ENCODE measurements at regions not wholly inside any gene's neighbourhood (a gene's known extent, or its start where the extent isn't known, plus 50 kb on each side); places are given as distances from the start of the nearest gene placed in this dataset.

DNA sequence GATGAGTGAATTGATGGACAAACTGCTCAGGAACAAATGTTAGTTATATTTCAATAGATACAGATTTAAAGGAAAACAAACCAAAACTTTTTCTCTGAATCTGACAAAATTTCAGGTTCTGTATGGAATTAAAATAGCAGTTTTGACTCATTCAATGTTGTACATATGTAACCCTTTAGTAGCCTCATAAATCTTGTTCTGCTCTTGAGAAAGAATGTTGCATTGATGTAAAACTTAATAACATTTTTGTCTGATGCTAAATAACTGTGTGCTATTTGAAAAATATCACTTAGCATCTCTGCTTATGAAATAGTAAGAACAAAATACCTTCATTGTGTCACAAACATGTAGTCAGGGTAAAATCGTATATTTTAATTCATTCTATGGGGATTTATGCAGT, 168.9 kb upstream of the NOVA1 start:
- Histone ChIP-seq H3K27me3 (ENCODE audit: insufficient read depth, low read length) (no peaks in the 10 kb centered on the region), H3K4me3 (ENCODE audit: low read depth, low read length) (no peak overlapping the region), H2AFZ (ENCODE audit: low read length, unreplicated experiment) (peak overlapping the region; percentile 53), H3K79me2 (ENCODE audit: control insufficient read depth, insufficient read depth, low read length, unreplicated experiment) (no peaks in the 10 kb centered on the region), H3K36me3 (ENCODE audit: insufficient read depth, low read length) (no peaks in the 10 kb centered on the region), H3K27ac (ENCODE audit: low read depth, low read length) (peak overlapping the region; percentile 89), H3K4me1 (ENCODE audit: control insufficient read depth, insufficient read depth, low read length, unreplicated experiment) (peaks cover 21% of the 10 kb centered on the region)

DNA sequence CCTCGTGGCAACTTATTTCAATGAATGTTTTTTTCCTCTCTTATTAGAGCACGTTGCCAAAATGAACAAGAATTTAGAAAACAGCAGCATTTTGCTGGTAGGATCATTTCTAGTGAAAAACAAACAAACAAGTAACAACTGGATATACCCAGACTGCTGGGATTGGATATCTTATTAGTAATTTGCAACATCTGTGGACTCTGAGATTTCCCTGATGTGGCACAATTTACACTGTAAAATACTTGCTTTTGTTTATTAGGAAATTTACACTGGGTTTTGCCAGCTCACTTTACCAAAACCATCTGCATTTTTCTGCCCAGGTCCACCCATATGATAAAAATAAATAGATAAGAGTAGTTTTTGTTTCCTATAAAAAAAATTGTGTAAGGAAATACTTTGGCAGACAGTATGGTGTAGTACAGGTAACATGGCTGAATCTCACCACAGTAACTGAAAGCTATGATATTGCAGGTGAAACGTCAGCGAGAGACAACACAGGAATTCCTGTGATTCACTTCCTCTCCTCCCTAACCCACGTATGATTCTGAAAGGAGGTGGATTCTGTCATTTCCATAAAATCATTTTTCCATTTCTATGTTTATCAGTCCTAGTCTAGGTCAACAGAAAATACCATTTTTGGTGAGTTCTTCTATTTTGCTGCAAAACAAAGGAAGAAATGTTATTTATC, 176.2 kb upstream of the NOVA1 start:
- Histone ChIP-seq H3K79me2 (ENCODE audit: control insufficient read depth, insufficient read depth, low read length, unreplicated experiment) (no peaks in the 10 kb centered on the region), H2AFZ (ENCODE audit: low read length, unreplicated experiment) (peak overlapping the region; percentile 79), H3K27ac (ENCODE audit: low read depth, low read length) (peak overlapping the region; percentile 95; the same call in 1 of the 2 replicates), H3K27me3 (ENCODE audit: insufficient read depth, low read length) (no peaks in the 10 kb centered on the region), H3K36me3 (ENCODE audit: insufficient read depth, low read length) (no peaks in the 10 kb centered on the region), H3K4me1 (ENCODE audit: control insufficient read depth, insufficient read depth, low read length, unreplicated experiment) (peaks cover 27% of the 10 kb centered on the region), H3K4me3 (ENCODE audit: low read depth, low read length) (peak overlapping the region; percentile 26; the same call in 1 of the 2 replicates)

DNA sequence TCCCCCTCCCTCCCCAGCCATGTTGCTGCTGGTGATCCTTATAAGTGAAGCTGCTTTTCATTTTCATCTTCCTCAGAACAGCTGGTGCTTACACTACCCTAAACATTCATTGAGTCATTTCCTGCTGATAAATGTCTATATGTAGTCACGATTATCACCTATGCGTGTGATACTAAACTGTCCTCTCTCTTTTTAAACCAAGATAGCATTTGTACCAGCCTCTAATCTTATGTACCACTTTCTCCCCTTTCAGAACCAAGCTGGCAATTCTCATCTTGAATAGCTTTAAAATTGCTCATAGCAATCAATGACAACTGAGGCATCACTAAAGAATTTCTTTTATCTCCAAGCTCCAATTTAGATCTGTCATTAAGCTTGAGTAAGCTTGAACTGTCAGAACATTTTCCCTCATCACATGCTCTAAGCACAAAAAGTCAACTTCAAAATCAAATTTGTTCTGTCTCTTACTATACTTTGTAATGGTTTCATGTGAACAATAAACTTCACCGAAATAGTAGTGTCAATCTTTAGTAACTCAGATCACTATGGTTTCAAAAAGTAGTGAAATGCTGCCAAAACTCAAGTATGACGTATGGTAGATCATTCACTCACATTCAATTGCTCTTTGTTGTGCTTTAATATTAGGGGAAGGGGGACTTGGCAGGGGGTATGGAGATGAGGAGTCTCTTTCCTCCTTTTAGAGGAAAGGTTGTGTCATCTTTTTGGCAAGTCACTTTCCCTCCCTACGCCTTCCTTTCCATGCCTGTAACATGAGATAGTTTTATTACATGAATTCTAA, 178.1 kb upstream of the NOVA1 start:
- Histone ChIP-seq H2AFZ (ENCODE audit: low read length, unreplicated experiment) (peak overlapping the region; percentile 47), H3K27ac (ENCODE audit: low read depth, low read length) (peak overlapping the region; percentile 95), H3K4me3 (ENCODE audit: low read depth, low read length) (peak overlapping the region; percentile 69), H3K4me1 (ENCODE audit: control insufficient read depth, insufficient read depth, low read length, unreplicated experiment) (peaks cover 27% of the 10 kb centered on the region), H3K27me3 (ENCODE audit: insufficient read depth, low read length) (no peaks in the 10 kb centered on the region), H3K36me3 (ENCODE audit: insufficient read depth, low read length) (no peaks in the 10 kb centered on the region), H3K79me2 (ENCODE audit: control insufficient read depth, insufficient read depth, low read length, unreplicated experiment) (no peaks in the 10 kb centered on the region)

DNA sequence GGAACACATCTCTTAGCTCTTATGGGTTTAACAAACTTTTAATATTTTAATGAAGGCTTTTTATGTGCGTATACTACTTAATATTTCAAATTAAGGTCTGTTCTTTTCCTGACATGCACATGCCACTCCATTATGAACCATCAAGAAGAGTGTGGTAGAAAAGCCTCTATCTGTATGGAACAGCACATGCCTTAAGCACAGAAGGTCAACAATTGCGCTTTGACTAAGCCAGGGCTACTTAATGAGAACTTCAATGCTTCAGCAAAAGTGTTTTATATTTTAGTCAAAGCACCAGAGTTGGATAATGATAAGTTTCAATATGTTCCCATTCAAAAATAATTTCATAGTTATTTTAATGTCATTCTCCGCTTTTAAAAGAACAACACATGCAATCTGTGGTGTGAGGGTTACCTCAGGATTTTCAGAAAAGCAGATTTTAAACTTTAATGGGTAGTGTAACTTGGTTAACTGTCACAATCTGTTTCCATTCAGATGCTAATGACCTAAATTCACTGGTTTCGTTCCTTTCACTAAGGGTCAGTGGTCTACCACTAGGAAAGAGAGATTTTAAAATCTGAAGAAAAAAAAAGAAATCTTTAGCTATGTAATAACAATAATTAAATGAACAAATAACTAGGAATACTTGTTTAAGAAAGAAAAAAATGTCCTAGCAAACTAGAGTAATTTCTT, 193.4 kb upstream of the NOVA1 start:
- Histone ChIP-seq H3K79me2 (ENCODE audit: control insufficient read depth, insufficient read depth, low read length, unreplicated experiment) (no peaks in the 10 kb centered on the region), H3K36me3 (ENCODE audit: insufficient read depth, low read length) (no peaks in the 10 kb centered on the region), H3K27me3 (ENCODE audit: insufficient read depth, low read length) (no peaks in the 10 kb centered on the region), H3K4me3 (ENCODE audit: low read depth, low read length) (no peak overlapping the region), H3K4me1 (ENCODE audit: control insufficient read depth, insufficient read depth, low read length, unreplicated experiment) (no peaks in the 10 kb centered on the region), H3K27ac (ENCODE audit: low read depth, low read length) (no peak overlapping the region), H2AFZ (ENCODE audit: low read length, unreplicated experiment) (no peak overlapping the region)

DNA sequence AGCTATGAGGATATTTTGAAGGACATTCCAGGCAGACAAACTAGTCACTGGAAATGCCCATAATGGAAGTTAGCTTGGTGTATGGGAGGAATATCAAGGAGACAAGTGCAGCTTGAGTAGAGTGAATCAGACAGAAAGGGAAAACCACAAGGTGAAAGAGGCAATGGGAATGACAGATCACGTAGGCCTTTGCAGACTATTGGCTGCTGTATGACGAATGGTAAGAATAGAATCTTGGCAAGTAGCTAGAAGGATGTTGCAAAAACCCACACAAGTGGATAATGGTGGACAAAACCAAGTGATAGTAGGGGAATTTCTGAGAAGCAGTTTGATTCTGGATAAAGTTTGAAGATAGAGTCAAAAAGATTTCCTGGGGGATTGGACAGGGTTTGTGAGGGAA, 196.9 kb upstream of the NOVA1 start:
- no peaks in the 10 kb centered on the region for H3K27me3 ChIP-seq (ENCODE audit: insufficient read depth, low read length)
- H2AFZ ChIP-seq (ENCODE audit: low read length, unreplicated experiment), result no peak overlapping the region
- H3K79me2 ChIP-seq (ENCODE audit: control insufficient read depth, insufficient read depth, low read length, unreplicated experiment), result no peaks in the 10 kb centered on the region
- no peaks in the 10 kb centered on the region for H3K4me1 ChIP-seq (ENCODE audit: control insufficient read depth, insufficient read depth, low read length, unreplicated experiment)
- no peaks in the 10 kb centered on the region for H3K36me3 ChIP-seq (ENCODE audit: insufficient read depth, low read length)
- no peak overlapping the region for H3K27ac ChIP-seq (ENCODE audit: low read depth, low read length)
- H3K4me3 ChIP-seq (ENCODE audit: low read depth, low read length), result no peak overlapping the region

DNA sequence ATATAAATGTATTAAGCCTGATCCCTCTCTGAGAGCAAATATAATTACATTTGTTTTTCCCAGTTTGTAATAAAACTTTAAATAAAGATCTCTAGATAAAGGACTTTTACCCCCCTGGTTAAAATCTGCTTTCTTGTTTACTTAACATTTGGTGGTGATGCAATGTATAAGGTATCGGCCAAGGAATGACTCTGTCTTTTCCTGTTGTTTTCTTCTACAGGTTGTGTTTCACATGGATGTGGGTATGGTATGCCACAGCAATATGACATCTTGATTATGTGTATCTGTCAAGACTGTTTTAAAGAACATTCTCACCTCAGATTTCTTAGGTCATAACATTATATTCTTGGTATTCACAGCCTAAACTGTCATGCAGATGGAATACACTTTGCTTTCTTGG, 210.6 kb upstream of the NOVA1 start:
- no peak overlapping the region for H2AFZ ChIP-seq (ENCODE audit: low read length, unreplicated experiment)
- no peaks in the 10 kb centered on the region for H3K27me3 ChIP-seq (ENCODE audit: insufficient read depth, low read length)
- no peak overlapping the region for H3K27ac ChIP-seq (ENCODE audit: low read depth, low read length)
- no peak overlapping the region for H3K4me3 ChIP-seq (ENCODE audit: low read depth, low read length)
- H3K79me2 ChIP-seq (ENCODE audit: control insufficient read depth, insufficient read depth, low read length, unreplicated experiment), result no peaks in the 10 kb centered on the region
- H3K36me3 ChIP-seq (ENCODE audit: insufficient read depth, low read length), result no peaks in the 10 kb centered on the region
- no peaks in the 10 kb centered on the region for H3K4me1 ChIP-seq (ENCODE audit: control insufficient read depth, insufficient read depth, low read length, unreplicated experiment)

GRCh38 chr14:26810631-26811030, 212.8 kb upstream of the NOVA1 start:
- H3K4me3 ChIP-seq (ENCODE audit: low read depth, low read length), result no peak overlapping the region
- no peaks in the 10 kb centered on the region for H3K4me1 ChIP-seq (ENCODE audit: control insufficient read depth, insufficient read depth, low read length, unreplicated experiment)
- H3K27me3 ChIP-seq (ENCODE audit: insufficient read depth, low read length), result no peaks in the 10 kb centered on the region
- no peaks in the 10 kb centered on the region for H3K79me2 ChIP-seq (ENCODE audit: control insufficient read depth, insufficient read depth, low read length, unreplicated experiment)
- no peak overlapping the region for H3K27ac ChIP-seq (ENCODE audit: low read depth, low read length)
- no peak overlapping the region for H2AFZ ChIP-seq (ENCODE audit: low read length, unreplicated experiment)
- no peaks in the 10 kb centered on the region for H3K36me3 ChIP-seq (ENCODE audit: insufficient read depth, low read length)

DNA sequence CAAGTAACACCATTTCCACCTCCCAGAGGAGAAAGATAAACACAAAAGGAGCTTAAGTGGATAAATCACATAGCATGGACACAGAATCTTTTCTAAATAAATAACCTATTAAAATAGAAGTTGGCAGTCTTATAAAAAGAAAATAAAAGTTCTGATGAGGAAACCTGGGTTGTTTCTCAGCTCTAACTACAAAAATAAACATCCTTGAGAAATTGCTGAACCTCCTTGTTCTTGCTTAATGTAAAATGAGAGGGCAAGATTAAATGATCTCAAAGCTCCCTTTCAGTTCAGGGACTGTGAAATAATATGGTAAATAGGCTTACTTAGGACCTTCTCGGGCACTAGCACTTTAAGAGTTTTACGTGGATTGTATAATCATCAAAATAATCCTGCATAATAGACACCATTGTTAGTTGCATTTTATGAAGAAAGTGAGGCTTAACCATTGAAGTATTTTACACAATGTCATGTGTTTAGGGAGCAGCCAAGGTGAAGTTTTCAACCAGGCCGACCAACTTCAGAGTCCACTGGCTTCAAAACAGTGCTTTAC, 214.0 kb upstream of the NOVA1 start:
- no peak overlapping the region for H3K4me3 ChIP-seq (ENCODE audit: low read depth, low read length)
- H3K27me3 ChIP-seq (ENCODE audit: insufficient read depth, low read length), result no peaks in the 10 kb centered on the region
- H2AFZ ChIP-seq (ENCODE audit: low read length, unreplicated experiment), result peak overlapping the region; percentile 18
- no peaks in the 10 kb centered on the region for H3K4me1 ChIP-seq (ENCODE audit: control insufficient read depth, insufficient read depth, low read length, unreplicated experiment)
- H3K36me3 ChIP-seq (ENCODE audit: insufficient read depth, low read length), result no peaks in the 10 kb centered on the region
- H3K27ac ChIP-seq (ENCODE audit: low read depth, low read length), result no peak overlapping the region
- no peaks in the 10 kb centered on the region for H3K79me2 ChIP-seq (ENCODE audit: control insufficient read depth, insufficient read depth, low read length, unreplicated experiment)

GRCh38 chr14:26820138-26820537, 222.3 kb upstream of the NOVA1 start:
- H3K4me3 ChIP-seq (ENCODE audit: low read depth, low read length), result peak overlapping the region; percentile 31; the same call in 1 of the 2 replicates
- no peak overlapping the region for H2AFZ ChIP-seq (ENCODE audit: low read length, unreplicated experiment)
- H3K36me3 ChIP-seq (ENCODE audit: insufficient read depth, low read length), result no peaks in the 10 kb centered on the region
- H3K79me2 ChIP-seq (ENCODE audit: control insufficient read depth, insufficient read depth, low read length, unreplicated experiment), result no peaks in the 10 kb centered on the region
- H3K27me3 ChIP-seq (ENCODE audit: insufficient read depth, low read length), result no peaks in the 10 kb centered on the region
- H3K27ac ChIP-seq (ENCODE audit: low read depth, low read length), result no peak overlapping the region; the same call in 1 of the 2 replicates
- H3K4me1 ChIP-seq (ENCODE audit: control insufficient read depth, insufficient read depth, low read length, unreplicated experiment), result peaks cover 11% of the 10 kb centered on the region

GRCh38 chr14:26820572-26820971, 222.7 kb upstream of the NOVA1 start:
- no peak overlapping the region; the same call in 1 of the 2 replicates for H3K27ac ChIP-seq (ENCODE audit: low read depth, low read length)
- no peaks in the 10 kb centered on the region for H3K79me2 ChIP-seq (ENCODE audit: control insufficient read depth, insufficient read depth, low read length, unreplicated experiment)
- H3K27me3 ChIP-seq (ENCODE audit: insufficient read depth, low read length), result no peaks in the 10 kb centered on the region
- H3K4me3 ChIP-seq (ENCODE audit: low read depth, low read length), result peak overlapping the region; percentile 31; the same call in 1 of the 2 replicates
- no peaks in the 10 kb centered on the region for H3K36me3 ChIP-seq (ENCODE audit: insufficient read depth, low read length)
- peaks cover 11% of the 10 kb centered on the region for H3K4me1 ChIP-seq (ENCODE audit: control insufficient read depth, insufficient read depth, low read length, unreplicated experiment)
- H2AFZ ChIP-seq (ENCODE audit: low read length, unreplicated experiment), result no peak overlapping the region

Measured in ACC112 (cell line).